ENCODE measurements at regions not wholly inside any gene's neighbourhood (a gene's known extent, or its start where the extent isn't known, plus 50 kb on each side); places are given as distances from the start of the nearest gene placed in this dataset.

DNA sequence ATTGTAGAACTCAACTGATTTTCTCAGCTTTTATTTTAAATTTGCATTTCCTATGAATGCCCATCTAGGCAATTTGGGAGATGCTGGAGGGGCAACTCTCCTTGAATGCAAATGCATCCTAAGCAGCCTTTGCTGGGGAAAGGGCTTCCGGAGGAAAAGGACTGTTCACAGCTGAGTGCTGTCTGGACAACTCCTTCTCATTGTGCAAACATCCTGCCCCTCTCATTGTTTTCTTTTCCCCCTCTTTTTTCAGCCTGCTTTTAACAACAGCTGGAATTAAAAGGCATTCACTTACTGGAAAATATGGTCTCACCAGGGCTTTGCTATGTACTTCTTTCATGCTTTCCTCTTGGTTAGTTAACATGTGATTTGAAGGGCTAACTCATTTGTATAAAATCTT is 397.8 kb downstream of the FUT8 start:
- H3K36me3 ChIP-seq (ENCODE audit: insufficient read depth): no peaks in the 10 kb centered on the region
- H4K20me1 ChIP-seq (ENCODE audit: insufficient read depth): no peaks in the 10 kb centered on the region
- TF ChIP-seq, protein P1, sequence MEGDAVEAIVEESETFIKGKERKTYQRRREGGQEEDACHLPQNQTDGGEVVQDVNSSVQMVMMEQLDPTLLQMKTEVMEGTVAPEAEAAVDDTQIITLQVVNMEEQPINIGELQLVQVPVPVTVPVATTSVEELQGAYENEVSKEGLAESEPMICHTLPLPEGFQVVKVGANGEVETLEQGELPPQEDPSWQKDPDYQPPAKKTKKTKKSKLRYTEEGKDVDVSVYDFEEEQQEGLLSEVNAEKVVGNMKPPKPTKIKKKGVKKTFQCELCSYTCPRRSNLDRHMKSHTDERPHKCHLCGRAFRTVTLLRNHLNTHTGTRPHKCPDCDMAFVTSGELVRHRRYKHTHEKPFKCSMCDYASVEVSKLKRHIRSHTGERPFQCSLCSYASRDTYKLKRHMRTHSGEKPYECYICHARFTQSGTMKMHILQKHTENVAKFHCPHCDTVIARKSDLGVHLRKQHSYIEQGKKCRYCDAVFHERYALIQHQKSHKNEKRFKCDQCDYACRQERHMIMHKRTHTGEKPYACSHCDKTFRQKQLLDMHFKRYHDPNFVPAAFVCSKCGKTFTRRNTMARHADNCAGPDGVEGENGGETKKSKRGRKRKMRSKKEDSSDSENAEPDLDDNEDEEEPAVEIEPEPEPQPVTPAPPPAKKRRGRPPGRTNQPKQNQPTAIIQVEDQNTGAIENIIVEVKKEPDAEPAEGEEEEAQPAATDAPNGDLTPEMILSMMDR (conservative IDR thresholded peaks at IDR 0.05; ENCODE audit: low read depth, low read length): no peak
- no peaks in the 10 kb centered on the region for H3K79me2 ChIP-seq (ENCODE audit: insufficient read depth, low read depth)
- H3K9ac ChIP-seq: no peak overlapping the region
- no peak overlapping the region for H2AFZ ChIP-seq (ENCODE audit: low read depth)
- no peak overlapping the region for H3K4me3 ChIP-seq (IDR thresholded peaks at IDR 0.05; ENCODE audit: insufficient read depth, low read depth, low read length)
- H3K4me1 ChIP-seq (ENCODE audit: low read depth, poor library complexity, severe bottlenecking): no peaks in the 10 kb centered on the region
- no peak overlapping the region for H3K27ac ChIP-seq
- H3K4me2 ChIP-seq: no peak overlapping the region
- H3K27me3 ChIP-seq (ENCODE audit: insufficient read depth, low read depth): no peaks in the 10 kb centered on the region

DNA sequence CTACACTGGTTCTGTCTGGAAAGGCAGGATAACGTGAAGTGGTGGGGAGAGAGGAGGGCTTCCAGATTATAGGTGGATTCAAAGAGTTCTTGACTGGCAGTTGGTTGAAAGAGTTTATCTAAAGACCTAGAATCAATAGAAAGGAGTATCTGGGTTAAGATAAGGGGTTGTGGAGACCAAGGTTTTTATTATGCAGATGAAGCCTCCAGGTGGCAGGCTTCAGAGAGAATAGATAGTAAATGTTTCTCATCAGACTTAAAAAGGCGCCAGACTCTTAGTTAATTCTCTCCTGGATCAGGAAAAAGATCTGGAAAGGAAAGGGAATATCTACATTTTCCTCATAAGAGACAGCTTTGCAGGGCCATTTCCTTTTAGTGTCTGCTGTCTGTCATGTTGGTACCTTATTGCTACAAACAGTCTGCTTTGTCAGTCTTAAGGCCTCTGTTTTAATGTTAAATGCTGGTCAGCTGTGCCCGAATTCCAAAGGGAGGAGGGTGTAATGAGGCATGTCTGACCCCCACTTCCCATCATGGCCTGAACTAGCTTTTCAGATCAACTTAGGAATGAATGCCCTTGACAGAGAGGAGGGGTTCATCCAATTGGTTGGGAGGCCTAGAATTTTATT is 401.3 kb downstream of the FUT8 start:
- H2AFZ ChIP-seq (ENCODE audit: low read depth): no peak overlapping the region
- H3K4me3 ChIP-seq (IDR thresholded peaks at IDR 0.05; ENCODE audit: insufficient read depth, low read depth, low read length): no peak overlapping the region
- no peak overlapping the region for H3K4me2 ChIP-seq
- H3K9ac ChIP-seq: no peak overlapping the region
- no peaks in the 10 kb centered on the region for H3K27me3 ChIP-seq (ENCODE audit: insufficient read depth, low read depth)
- H3K27ac ChIP-seq: no peak overlapping the region
- TF ChIP-seq, protein P1 (conservative IDR thresholded peaks at IDR 0.05; ENCODE audit: low read depth, low read length): no peak
- H4K20me1 ChIP-seq (ENCODE audit: insufficient read depth): no peaks in the 10 kb centered on the region
- H3K36me3 ChIP-seq (ENCODE audit: insufficient read depth): no peaks in the 10 kb centered on the region
- H3K79me2 ChIP-seq (ENCODE audit: insufficient read depth, low read depth): no peaks in the 10 kb centered on the region
- H3K4me1 ChIP-seq (ENCODE audit: low read depth, poor library complexity, severe bottlenecking): no peaks in the 10 kb centered on the region

DNA sequence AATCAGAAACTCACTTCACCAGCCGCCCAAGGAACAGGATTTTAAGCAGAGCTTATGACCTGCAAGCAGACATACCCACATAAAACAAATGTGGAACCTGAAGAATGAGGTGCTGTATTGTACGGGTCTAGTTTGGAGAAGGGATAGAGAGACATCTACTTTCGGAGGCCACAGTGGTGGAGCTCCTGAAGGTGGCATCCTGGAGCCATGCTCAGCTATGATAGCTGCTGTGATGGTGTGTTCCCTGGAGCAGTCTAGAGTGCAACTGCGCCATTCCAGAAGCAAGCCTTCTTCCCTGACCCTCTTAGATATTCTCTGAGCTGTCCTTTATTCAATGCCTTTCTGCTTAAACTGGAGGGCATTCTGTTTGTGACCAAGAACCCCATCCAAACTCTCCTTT is 402.6 kb downstream of the FUT8 start:
- Histone ChIP-seq H3K4me3 (IDR thresholded peaks at IDR 0.05; ENCODE audit: insufficient read depth, low read depth, low read length) (no peak overlapping the region), H3K27ac (no peak overlapping the region), H4K20me1 (ENCODE audit: insufficient read depth) (no peaks in the 10 kb centered on the region), H3K36me3 (ENCODE audit: insufficient read depth) (no peaks in the 10 kb centered on the region), H3K27me3 (ENCODE audit: insufficient read depth, low read depth) (no peaks in the 10 kb centered on the region), H3K79me2 (ENCODE audit: insufficient read depth, low read depth) (no peaks in the 10 kb centered on the region), H3K4me2 (no peak overlapping the region), H3K9ac (no peak overlapping the region), H3K4me1 (ENCODE audit: low read depth, poor library complexity, severe bottlenecking) (no peaks in the 10 kb centered on the region), H2AFZ (ENCODE audit: low read depth) (no peak overlapping the region)
- TF ChIP-seq, protein P1 (conservative IDR thresholded peaks at IDR 0.05; ENCODE audit: low read depth, low read length): no peak

DNA sequence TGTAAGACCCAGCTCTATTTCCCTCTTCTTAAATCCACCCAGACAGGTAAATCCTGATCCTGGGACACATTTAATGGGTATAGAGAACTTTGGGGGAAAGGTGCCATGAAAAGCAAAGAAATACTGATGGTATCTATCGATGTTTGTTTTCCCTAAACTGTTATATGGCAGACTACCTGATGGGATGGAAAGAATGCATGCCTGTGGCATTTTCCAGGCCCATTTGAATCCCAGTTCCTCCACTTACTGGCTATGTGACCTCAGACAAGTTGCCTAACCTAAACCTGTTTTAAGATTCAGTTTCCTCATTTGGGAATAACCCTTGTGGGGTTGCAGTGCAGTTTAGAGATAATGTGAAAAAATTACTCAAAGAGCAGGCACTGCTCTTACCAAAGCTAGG is 404.5 kb downstream of the FUT8 start:
- H3K27ac ChIP-seq: no peak overlapping the region
- TF ChIP-seq, protein P1 (conservative IDR thresholded peaks at IDR 0.05; ENCODE audit: low read depth, low read length): no peak
- H2AFZ ChIP-seq (ENCODE audit: low read depth): no peak overlapping the region

More for the DNA sequence above, 404.5 kb downstream of the FUT8 start:
- no peak overlapping the region for H3K4me2 ChIP-seq
- no peak overlapping the region for H3K9ac ChIP-seq
- H3K4me3 ChIP-seq (IDR thresholded peaks at IDR 0.05; ENCODE audit: insufficient read depth, low read depth, low read length): no peak overlapping the region
- no peaks in the 10 kb centered on the region for H3K79me2 ChIP-seq (ENCODE audit: insufficient read depth, low read depth)
- no peaks in the 10 kb centered on the region for H4K20me1 ChIP-seq (ENCODE audit: insufficient read depth)
- H3K27me3 ChIP-seq (ENCODE audit: insufficient read depth, low read depth): no peaks in the 10 kb centered on the region
- no peaks in the 10 kb centered on the region for H3K4me1 ChIP-seq (ENCODE audit: low read depth, poor library complexity, severe bottlenecking)
- H3K36me3 ChIP-seq (ENCODE audit: insufficient read depth): no peaks in the 10 kb centered on the region

Data from KMS-11 (cell line).